ENCODE measurements at regions not wholly inside any gene's neighbourhood (a gene's known extent, or its start where the extent isn't known, plus 50 kb on each side); places are given as distances from the start of the nearest gene placed in this dataset.

DNA sequence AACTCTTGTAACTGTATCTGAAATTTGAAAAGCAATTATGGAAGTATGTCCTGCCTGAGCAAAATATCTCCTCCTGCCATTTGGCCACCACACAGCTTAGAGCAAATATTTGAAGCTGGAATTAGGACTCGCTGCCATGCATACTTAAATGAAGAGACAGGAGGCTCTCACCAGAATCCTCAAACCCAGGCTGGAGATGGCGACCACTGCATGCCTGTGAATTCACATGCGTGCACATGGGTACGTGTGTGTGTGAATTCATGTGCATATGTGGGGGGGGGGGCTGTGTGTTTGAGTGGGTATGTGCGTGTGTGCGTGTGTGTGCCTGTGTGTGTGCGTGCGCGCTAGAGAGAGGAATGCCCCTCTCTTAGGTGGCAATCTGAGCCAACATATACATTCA lies 84.1 kb upstream of the IRX1 start:
- Histone ChIP-seq H3K4me1 (no peaks in the 10 kb centered on the region), H3K27me3 (no peaks in the 10 kb centered on the region), H3K4me3 (replicated peaks in 1 of 3) (no peak overlapping the region), H3K27ac (no peak overlapping the region), H3K36me3 (no peaks in the 10 kb centered on the region), H3K9me3 (no peaks in the 10 kb centered on the region)
- no peak for DNase-seq
- TF ChIP-seq, protein P1, sequence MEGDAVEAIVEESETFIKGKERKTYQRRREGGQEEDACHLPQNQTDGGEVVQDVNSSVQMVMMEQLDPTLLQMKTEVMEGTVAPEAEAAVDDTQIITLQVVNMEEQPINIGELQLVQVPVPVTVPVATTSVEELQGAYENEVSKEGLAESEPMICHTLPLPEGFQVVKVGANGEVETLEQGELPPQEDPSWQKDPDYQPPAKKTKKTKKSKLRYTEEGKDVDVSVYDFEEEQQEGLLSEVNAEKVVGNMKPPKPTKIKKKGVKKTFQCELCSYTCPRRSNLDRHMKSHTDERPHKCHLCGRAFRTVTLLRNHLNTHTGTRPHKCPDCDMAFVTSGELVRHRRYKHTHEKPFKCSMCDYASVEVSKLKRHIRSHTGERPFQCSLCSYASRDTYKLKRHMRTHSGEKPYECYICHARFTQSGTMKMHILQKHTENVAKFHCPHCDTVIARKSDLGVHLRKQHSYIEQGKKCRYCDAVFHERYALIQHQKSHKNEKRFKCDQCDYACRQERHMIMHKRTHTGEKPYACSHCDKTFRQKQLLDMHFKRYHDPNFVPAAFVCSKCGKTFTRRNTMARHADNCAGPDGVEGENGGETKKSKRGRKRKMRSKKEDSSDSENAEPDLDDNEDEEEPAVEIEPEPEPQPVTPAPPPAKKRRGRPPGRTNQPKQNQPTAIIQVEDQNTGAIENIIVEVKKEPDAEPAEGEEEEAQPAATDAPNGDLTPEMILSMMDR (IDR thresholded peaks at IDR 0.05) = no peak
- no peak for TF ChIP-seq POLR2A (IDR thresholded peaks at IDR 0.05)
- 71 to 76% methylated on average over 9 of the region's 9 CpGs for WGBS, 2 donors
- intact Hi-C loops (cut with DNase I) = no loop called here

DNA sequence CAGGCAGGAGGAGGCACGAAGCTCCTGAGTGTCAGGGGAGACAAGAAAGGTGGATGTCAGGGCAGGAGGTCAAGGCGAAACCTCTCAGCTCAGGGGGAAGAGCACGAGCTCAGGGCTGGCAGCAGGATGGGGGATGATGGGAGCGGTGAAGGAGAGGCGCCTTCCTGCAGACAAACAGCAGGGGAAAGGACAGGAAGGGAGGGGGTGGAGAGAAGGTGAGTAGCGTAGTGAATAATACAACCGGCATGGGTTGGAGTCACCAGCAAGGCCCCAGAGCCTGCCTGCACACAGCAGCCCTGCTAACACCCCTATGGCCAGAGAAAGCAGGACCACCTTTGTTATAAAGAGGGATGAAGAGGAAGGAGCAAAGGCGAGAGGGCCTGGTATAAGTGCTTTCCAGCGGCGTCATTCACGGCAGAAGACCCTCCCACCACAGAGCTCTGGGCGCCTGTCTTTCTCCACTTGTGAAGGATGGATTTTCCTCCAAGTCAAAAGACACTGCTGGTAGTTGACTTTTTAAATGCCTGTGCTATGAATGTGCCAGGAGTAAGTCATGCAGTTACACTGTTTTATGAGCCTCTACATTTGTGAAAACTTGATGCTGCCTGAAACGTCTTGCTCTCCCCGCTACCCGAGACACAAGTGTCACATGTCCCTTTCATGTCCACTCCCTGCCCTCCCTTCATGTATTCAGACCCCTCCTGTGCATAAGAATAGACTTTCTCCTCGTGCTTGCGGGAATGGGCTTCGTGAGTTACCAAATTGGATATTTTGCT lies 84.8 kb upstream of the IRX1 start:
- TF ChIP-seq, protein P1 (IDR thresholded peaks at IDR 0.05) = no peak
- no peak for TF ChIP-seq POLR2A (IDR thresholded peaks at IDR 0.05)
- 80 to 84% methylated on average over 18 of the region's 18 CpGs for WGBS, 2 donors
- Histone ChIP-seq H3K27ac (no peak overlapping the region), H3K27me3 (no peaks in the 10 kb centered on the region), H3K9me3 (no peaks in the 10 kb centered on the region), H3K4me1 (no peaks in the 10 kb centered on the region), H3K36me3 (no peaks in the 10 kb centered on the region), H3K4me3 (replicated peaks in 1 of 3) (no peak overlapping the region)
- no peak for DNase-seq
- intact Hi-C loops (cut with DNase I) = no loop called here

DNA sequence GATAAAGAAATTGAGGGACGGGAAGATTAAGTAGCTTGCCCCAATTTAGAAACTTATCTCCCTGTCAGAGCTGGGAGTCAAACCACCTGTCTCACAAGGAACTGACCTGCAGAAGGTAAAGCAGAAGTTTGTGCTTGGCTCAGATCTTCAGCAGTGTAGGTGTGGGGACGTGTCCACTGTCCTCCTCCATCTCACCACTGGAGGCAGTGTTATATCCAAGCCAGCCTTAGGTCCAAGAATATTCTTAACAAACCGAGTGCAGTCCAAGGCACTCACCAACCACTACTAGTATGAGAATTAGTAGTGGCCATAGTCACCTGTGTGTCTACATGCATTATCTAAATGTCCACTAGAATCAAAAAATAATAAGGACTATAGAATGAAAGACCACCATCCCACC lies 86.3 kb upstream of the IRX1 start:
- intact Hi-C loops (cut with DNase I) = no loop called here

DNA sequence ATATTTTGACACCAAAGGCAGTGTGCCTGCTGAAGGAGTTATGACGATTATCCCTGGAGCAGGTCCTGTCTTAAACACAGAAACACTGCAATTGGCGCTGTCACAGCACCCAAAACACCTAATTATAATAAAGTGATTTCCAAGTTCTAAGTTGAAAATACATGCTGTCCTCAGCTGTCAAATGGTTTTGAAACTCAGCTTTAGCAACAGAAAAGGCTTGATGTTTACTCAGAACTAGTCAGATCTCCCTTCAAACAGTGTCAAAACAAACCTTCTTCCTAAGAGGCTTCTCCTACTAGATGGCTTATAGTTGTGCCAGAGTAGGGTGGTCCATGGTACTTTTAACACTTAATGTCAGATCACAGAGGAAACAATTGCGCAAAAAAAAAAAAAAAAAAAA lies 87.2 kb upstream of the IRX1 start:
- no peaks in the 10 kb centered on the region for H3K9me3 ChIP-seq
- no peaks in the 10 kb centered on the region for H3K27me3 ChIP-seq
- no peaks in the 10 kb centered on the region for H3K4me1 ChIP-seq
- intact Hi-C loops (cut with DNase I) = no loop called here
- H3K27ac ChIP-seq = no peak overlapping the region
- H3K36me3 ChIP-seq = no peaks in the 10 kb centered on the region
- DNase-seq = no peak
- no peak overlapping the region for H3K4me3 ChIP-seq (replicated peaks in 1 of 3)
- WGBS, 2 donors = 94% methylated on average over 3 of the region's 3 CpGs
- no peak for TF ChIP-seq POLR2A (IDR thresholded peaks at IDR 0.05)
- TF ChIP-seq, protein P1 (IDR thresholded peaks at IDR 0.05) = no peak

More for the DNA sequence above, 86.3 kb upstream of the IRX1 start:
- H3K27ac ChIP-seq = no peak overlapping the region
- H3K27me3 ChIP-seq = no peaks in the 10 kb centered on the region
- H3K9me3 ChIP-seq = no peaks in the 10 kb centered on the region
- H3K36me3 ChIP-seq = no peaks in the 10 kb centered on the region
- no peaks in the 10 kb centered on the region for H3K4me1 ChIP-seq
- no peak for TF ChIP-seq POLR2A (IDR thresholded peaks at IDR 0.05)
- TF ChIP-seq, protein P1 (IDR thresholded peaks at IDR 0.05) = no peak
- no peak for DNase-seq
- 89 to 94% methylated on average over 3 of the region's 3 CpGs for WGBS, 2 donors
- no peak overlapping the region for H3K4me3 ChIP-seq (replicated peaks in 1 of 3)

DNA sequence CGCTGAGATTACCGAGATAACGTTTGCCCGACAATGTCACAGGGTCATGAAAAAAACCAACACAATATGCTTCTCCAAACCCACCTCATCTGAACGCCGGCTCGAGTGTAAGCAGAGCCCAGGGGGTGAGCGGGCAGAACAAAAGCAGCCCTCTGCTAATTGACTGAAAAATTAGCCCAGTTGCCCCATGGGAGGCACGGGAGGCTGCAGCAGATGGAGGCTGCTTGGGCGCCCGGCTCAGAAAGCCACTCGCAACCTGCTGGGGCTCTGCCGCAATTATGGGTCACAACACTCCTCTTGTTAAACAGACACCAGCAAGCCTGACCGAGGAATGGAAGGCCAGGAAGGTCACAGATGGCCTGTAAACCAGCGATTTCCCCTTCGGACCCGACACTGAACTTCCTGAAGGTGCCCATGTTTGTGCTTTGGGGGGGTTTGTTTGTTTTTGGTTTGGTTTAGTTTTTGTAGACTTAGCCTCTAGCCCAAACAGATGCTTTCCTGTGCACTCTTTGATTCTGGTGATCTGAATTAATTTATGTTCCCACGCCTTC lies 104.6 kb upstream of the IRX1 start:
- TF ChIP-seq POLR2A (IDR thresholded peaks at IDR 0.05) = no peak
- TF ChIP-seq, protein P1 (IDR thresholded peaks at IDR 0.05) = no peak
- no peaks in the 10 kb centered on the region for H3K9me3 ChIP-seq
- 67 to 77% methylated on average over 18 of the region's 18 CpGs for WGBS, 2 donors
- no peaks in the 10 kb centered on the region for H3K4me1 ChIP-seq
- no peak overlapping the region for H3K27ac ChIP-seq
- DNase-seq = no peak
- H3K27me3 ChIP-seq = no peaks in the 10 kb centered on the region
- no peaks in the 10 kb centered on the region for H3K36me3 ChIP-seq
- no peak overlapping the region for H3K4me3 ChIP-seq (replicated peaks in 1 of 3)
- intact Hi-C loops (cut with DNase I) = no loop called here

Data from thyroid gland (tissue), 4 donors.